ENCODE measurements at regions not wholly inside any gene's neighbourhood (a gene's known extent, or its start where the extent isn't known, plus 50 kb on each side); places are given as distances from the start of the nearest gene placed in this dataset.

- in situ Hi-C loops (cut with MboI; ENCODE audit: low pct_unique_long_range_greater_than_20kb, low sequenced_read_pairs, unreplicated experiment): loop anchor here (5.0 kb wide), 1 partner anchor 362 kb away; no protein-coding TSS in a partner anchor
Measured at GRCh38 chr16:77589071-77589765, 133.1 kb upstream of the NUDT7 start.

GRCh38 chr16:77590707-77591106, 131.6 kb upstream of the NUDT7 start:
- no peak for TF ChIP-seq CTCF (IDR thresholded peaks at IDR 0.05; ENCODE audit: extremely low read depth, insufficient read depth, missing control alignments)
- in situ Hi-C loops (cut with MboI; ENCODE audit: low pct_unique_long_range_greater_than_20kb, low sequenced_read_pairs, unreplicated experiment): no loop called here
- no peak for DNase-seq (ENCODE audit: low spot score)

More at GRCh38 chr16:77589071-77589765, 133.1 kb upstream of the NUDT7 start:
- TF ChIP-seq CTCF (IDR thresholded peaks at IDR 0.05; ENCODE audit: extremely low read depth, insufficient read depth, missing control alignments): no peak
- DNase-seq (ENCODE audit: low spot score): no peak

- in situ Hi-C loops (cut with MboI; ENCODE audit: low pct_unique_long_range_greater_than_20kb, low sequenced_read_pairs, unreplicated experiment): no loop called here
- no peak for DNase-seq (ENCODE audit: low spot score)
Measured at GRCh38 chr16:77591347-77591746, 131.0 kb upstream of the NUDT7 start.

GRCh38 chr16:77592021-77592420, 130.3 kb upstream of the NUDT7 start:
- in situ Hi-C loops (cut with MboI; ENCODE audit: low pct_unique_long_range_greater_than_20kb, low sequenced_read_pairs, unreplicated experiment): no loop called here
- TF ChIP-seq CTCF (IDR thresholded peaks at IDR 0.05; ENCODE audit: extremely low read depth, insufficient read depth, missing control alignments): no peak
- no peak for DNase-seq (ENCODE audit: low spot score)

More at GRCh38 chr16:77591347-77591746, 131.0 kb upstream of the NUDT7 start:
- no peak for TF ChIP-seq CTCF (IDR thresholded peaks at IDR 0.05; ENCODE audit: extremely low read depth, insufficient read depth, missing control alignments)

GRCh38 chr16:77594057-77594456, 128.3 kb upstream of the NUDT7 start:
- in situ Hi-C loops (cut with MboI; ENCODE audit: low pct_unique_long_range_greater_than_20kb, low sequenced_read_pairs, unreplicated experiment): no loop called here
- TF ChIP-seq CTCF (IDR thresholded peaks at IDR 0.05; ENCODE audit: extremely low read depth, insufficient read depth, missing control alignments): no peak
- no peak for DNase-seq (ENCODE audit: low spot score)

GRCh38 chr16:77594799-77595596, 127.3 kb upstream of the NUDT7 start:
- DNase-seq (ENCODE audit: low spot score): no peak
- TF ChIP-seq CTCF (IDR thresholded peaks at IDR 0.05; ENCODE audit: extremely low read depth, insufficient read depth, missing control alignments): no peak
- in situ Hi-C loops (cut with MboI; ENCODE audit: low pct_unique_long_range_greater_than_20kb, low sequenced_read_pairs, unreplicated experiment): no loop called here
